Effector memory CD8-positive, alpha-beta T cell (primary cell): ENCODE measurements at regions not wholly inside any gene's neighbourhood (a gene's known extent, or its start where the extent isn't known, plus 50 kb on each side); places are given as distances from the start of the nearest gene placed in this dataset.
"Not testable (repeated sequence)": the region's sequence is repeated elsewhere in the genome, so short reads cannot be mapped to it uniquely, and the experiment has no call there.

Experiments used
- ATAC-seq: fragments of 150-1000 bp; cut with Tn5 transposase; replicated peaks from 2 replicates; pipeline ENCODE4 v1.10.0; 2021; ENCODE audit warnings: mild to moderate bottlenecking, moderate library complexity
- DNase-seq, 3 experiments: peaks; one replicate each; pipeline ENCODE4 v3.0.0; 2021
- H3K27ac Mint-ChIP-seq, 2 donors: one replicate each; pipeline ENCODE4 v1.8.0; 2022; ENCODE audit warnings: mild to moderate bottlenecking in 2 of 2, mixed read lengths in 2 of 2, moderate library complexity in 2 of 2
- H3K27me3 Mint-ChIP-seq, 2 donors: one replicate each; pipeline ENCODE4 v1.8.0; 2022; ENCODE audit warnings: mixed read lengths in 2 of 2
- H3K36me3 Mint-ChIP-seq: one replicate; pipeline ENCODE4 v1.8.0; 2022; ENCODE audit warnings: mild to moderate bottlenecking, moderate library complexity, mixed read lengths; ENCODE audit not compliant: insufficient read depth
- H3K4me1 Mint-ChIP-seq, 2 donors: one replicate each; pipeline ENCODE4 v1.8.0; 2022; ENCODE audit warnings: low read depth in 2 of 2, mixed read lengths in 2 of 2
- H3K4me3 Mint-ChIP-seq, 2 donors: one replicate each; pipeline ENCODE4 v1.8.0; 2022; ENCODE audit warnings: mild to moderate bottlenecking in 2 of 2, mixed read lengths in 2 of 2, moderate library complexity in 2 of 2
- H3K9me3 Mint-ChIP-seq, 2 donors: one replicate each; pipeline ENCODE4 v1.8.0; 2022; ENCODE audit warnings: mixed read lengths in 2 of 2

- Mint-ChIP-seq H3K36me3 (no peaks in the 10 kb centered on the region), H3K4me3 (no peak overlapping the region), H3K4me1 (no peaks in the 10 kb centered on the region), H3K27me3 (peaks cover 6 to 8% of the 10 kb centered on the region in 2 donors), H3K27ac (no peak overlapping the region), H3K9me3 (no peaks in the 10 kb centered on the region)
- no peak for DNase-seq
- ATAC-seq = no peak
Measured at GRCh38 chr1:99496067-99496466, 149.8 kb upstream of the PALMD start.

DNA sequence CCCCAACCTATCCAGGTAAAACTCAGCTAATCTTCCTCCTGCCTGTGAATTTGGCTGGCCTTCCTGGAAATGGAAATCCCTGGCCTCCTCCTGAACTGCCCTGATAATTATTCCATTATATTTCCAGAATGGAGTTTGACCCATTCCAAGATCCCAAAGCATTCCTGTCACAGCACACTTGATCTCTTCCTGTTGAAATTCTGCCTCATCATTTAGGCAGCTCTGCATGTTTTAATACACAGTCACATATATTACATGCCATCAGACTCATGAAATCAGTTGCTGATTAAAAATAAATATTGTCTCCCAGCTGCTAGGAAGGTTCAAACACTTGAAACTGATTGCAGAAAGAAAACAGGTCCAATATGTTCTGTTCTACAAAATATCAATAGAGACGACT, 148.2 kb upstream of the PALMD start:
- Mint-ChIP-seq H3K4me3 (no peak overlapping the region), H3K9me3 (no peaks in the 10 kb centered on the region), H3K4me1 (no peaks in the 10 kb centered on the region), H3K27ac (no peak overlapping the region), H3K36me3 (no peaks in the 10 kb centered on the region), H3K27me3 (peaks cover 8 to 10% of the 10 kb centered on the region in 2 donors)
- ATAC-seq (no peak), DNase-seq (no peak)

DNA sequence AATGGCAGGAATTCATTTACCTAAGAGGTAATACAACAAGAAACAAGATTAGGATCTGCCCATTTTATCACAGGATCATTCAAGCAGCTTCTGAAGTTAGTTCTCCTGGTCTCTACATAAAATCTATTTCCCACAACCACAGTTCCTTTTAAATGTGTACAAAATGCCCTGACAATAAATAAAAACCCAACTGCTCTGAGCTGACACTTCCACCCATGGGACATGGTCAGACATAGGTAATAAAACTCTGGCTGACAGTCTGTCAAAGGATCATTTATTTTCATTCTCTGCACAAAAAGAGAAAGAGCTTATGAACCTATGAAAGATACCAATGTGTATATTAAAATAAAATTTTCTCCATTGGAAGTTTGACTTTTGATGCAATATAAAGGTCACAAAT, 145.4 kb upstream of the PALMD start:
- Mint-ChIP-seq H3K4me1 (no peaks in the 10 kb centered on the region), H3K9me3 (no peaks in the 10 kb centered on the region), H3K27ac (no peak overlapping the region), H3K4me3 (no peak overlapping the region), H3K36me3 (no peaks in the 10 kb centered on the region), H3K27me3 (peaks cover 8 to 10% of the 10 kb centered on the region in 2 donors)
- ATAC-seq = no peak
- no peak for DNase-seq

- ATAC-seq = no peak
- DNase-seq = no peak
- H3K4me3 Mint-ChIP-seq = no peak overlapping the region
- no peaks in the 10 kb centered on the region for H3K36me3 Mint-ChIP-seq
- H3K4me1 Mint-ChIP-seq = no peaks in the 10 kb centered on the region
- H3K9me3 Mint-ChIP-seq = no peaks in the 10 kb centered on the region
- peaks cover under 1 to 10% of the 10 kb centered on the region in 2 donors for H3K27me3 Mint-ChIP-seq
- no peak overlapping the region for H3K27ac Mint-ChIP-seq
Measured at GRCh38 chr1:99501871-99502270, 144.0 kb upstream of the PALMD start.

DNA sequence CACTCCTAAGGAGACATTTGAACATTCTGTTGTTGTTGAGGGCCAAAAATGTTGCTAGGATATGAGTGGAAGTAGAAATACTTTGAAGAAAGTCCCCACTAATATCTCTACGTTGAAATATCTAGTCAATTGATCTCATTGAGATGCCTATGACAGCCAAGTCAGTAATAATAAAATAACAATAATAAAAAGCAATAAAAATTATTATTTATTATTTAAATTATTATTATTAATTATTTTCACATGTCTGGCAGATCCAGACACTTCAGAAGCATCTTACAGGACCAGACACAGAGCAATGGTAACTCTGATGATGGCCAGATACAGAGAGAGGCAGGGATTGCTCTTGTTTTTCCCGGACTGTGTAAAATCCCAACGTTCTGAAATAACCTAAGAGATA, 143.5 kb upstream of the PALMD start:
- Mint-ChIP-seq H3K27ac (no peak overlapping the region), H3K4me3 (no peak overlapping the region), H3K27me3 (peaks cover 0 to 9% of the 10 kb centered on the region in 2 donors), H3K4me1 (no peaks in the 10 kb centered on the region), H3K36me3 (no peaks in the 10 kb centered on the region), H3K9me3 (no peaks in the 10 kb centered on the region)
- DNase-seq (no peak), ATAC-seq (no peak)

- Mint-ChIP-seq H3K27ac (no peak overlapping the region), H3K4me3 (no peak overlapping the region), H3K27me3 (peaks cover 0 to 4% of the 10 kb centered on the region in 2 donors), H3K36me3 (no peaks in the 10 kb centered on the region), H3K9me3 (no peaks in the 10 kb centered on the region), H3K4me1 (no peaks in the 10 kb centered on the region)
- ATAC-seq = no peak
- no peak for DNase-seq
Measured at GRCh38 chr1:99503276-99503747, 142.6 kb upstream of the PALMD start.

DNA sequence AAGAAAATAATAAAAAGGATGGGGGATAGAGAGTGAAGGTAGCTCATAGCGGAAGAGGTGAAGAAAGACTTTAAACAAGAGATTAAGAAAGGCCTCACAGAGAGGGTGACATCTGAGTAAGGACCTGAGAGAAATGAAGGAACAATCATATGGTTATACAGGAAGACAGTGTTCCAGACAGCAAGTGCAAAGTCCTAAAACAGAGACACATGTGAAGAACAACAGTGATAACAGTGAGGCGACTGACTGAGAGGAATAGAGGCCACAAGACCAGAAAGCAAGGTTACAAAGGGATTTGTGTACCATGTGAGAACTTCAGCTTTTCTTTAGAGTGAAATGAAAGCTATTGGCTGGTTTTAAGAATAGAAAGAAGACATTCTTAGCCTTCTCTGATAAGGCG, 141.6 kb upstream of the PALMD start:
- Mint-ChIP-seq H3K4me3 (no peak overlapping the region), H3K27ac (no peak overlapping the region), H3K9me3 (no peaks in the 10 kb centered on the region), H3K4me1 (no peaks in the 10 kb centered on the region), H3K27me3 (peaks cover 0 to 4% of the 10 kb centered on the region in 2 donors), H3K36me3 (no peaks in the 10 kb centered on the region)
- ATAC-seq (no peak), DNase-seq (no peak)

GRCh38 chr1:99506631-99507030, 139.3 kb upstream of the PALMD start:
- no peaks in the 10 kb centered on the region for H3K9me3 Mint-ChIP-seq
- H3K27me3 Mint-ChIP-seq = peaks cover 16 to 22% of the 10 kb centered on the region in 2 donors
- no peak overlapping the region for H3K4me3 Mint-ChIP-seq
- H3K4me1 Mint-ChIP-seq = no peaks in the 10 kb centered on the region
- ATAC-seq = no peak
- no peaks in the 10 kb centered on the region for H3K36me3 Mint-ChIP-seq
- H3K27ac Mint-ChIP-seq = no peak overlapping the region
- DNase-seq = no peak

DNA sequence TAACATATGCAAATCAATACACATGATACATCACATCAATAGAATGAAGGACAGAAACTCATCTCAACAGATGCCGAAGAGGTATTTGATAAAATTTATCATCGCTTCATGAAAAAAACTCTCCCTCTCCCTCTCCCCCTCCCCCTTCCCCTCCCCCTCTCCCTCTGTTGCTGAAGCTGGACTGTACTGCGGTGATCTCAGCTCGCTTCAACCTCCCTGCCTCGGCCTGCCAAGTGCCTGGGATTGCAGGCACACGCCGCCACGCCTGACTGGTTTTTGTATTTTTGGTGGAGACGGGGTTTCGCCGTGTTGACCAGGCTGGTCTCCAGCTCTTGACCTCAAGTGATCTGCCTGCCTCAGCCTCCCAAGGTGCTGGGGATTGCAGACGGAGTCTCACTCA, 138.5 kb upstream of the PALMD start:
- not testable (repeated sequence) for H3K4me1 Mint-ChIP-seq, H3K4me3 Mint-ChIP-seq, DNase-seq, H3K36me3 Mint-ChIP-seq, H3K27ac Mint-ChIP-seq, ATAC-seq, H3K9me3 Mint-ChIP-seq
- H3K27me3 Mint-ChIP-seq = peaks cover 21 to 30% of the 10 kb centered on the region in 2 donors

- ATAC-seq (no peak), DNase-seq (no peak)
- no peak overlapping the region for H3K27ac Mint-ChIP-seq
- peaks cover 24 to 37% of the 10 kb centered on the region in 2 donors for H3K27me3 Mint-ChIP-seq
- H3K4me1 Mint-ChIP-seq = no peaks in the 10 kb centered on the region
- no peaks in the 10 kb centered on the region for H3K9me3 Mint-ChIP-seq
- no peaks in the 10 kb centered on the region for H3K36me3 Mint-ChIP-seq
- no peak overlapping the region for H3K4me3 Mint-ChIP-seq
Measured at GRCh38 chr1:99507906-99508732, 137.8 kb upstream of the PALMD start.

GRCh38 chr1:99508733-99509445, 137.0 kb upstream of the PALMD start:
- H3K27ac Mint-ChIP-seq, DNase-seq, H3K9me3 Mint-ChIP-seq, H3K36me3 Mint-ChIP-seq, H3K4me1 Mint-ChIP-seq, H3K4me3 Mint-ChIP-seq, ATAC-seq: not testable (repeated sequence)
- H3K27me3 Mint-ChIP-seq = peaks cover 24 to 40% of the 10 kb centered on the region in 2 donors

GRCh38 chr1:99514823-99515552, 130.9 kb upstream of the PALMD start:
- not testable (repeated sequence) for H3K36me3 Mint-ChIP-seq, ATAC-seq, H3K27ac Mint-ChIP-seq, H3K4me3 Mint-ChIP-seq, DNase-seq, H3K9me3 Mint-ChIP-seq, H3K4me1 Mint-ChIP-seq
- peaks cover 24 to 41% of the 10 kb centered on the region in 2 donors for H3K27me3 Mint-ChIP-seq

DNA sequence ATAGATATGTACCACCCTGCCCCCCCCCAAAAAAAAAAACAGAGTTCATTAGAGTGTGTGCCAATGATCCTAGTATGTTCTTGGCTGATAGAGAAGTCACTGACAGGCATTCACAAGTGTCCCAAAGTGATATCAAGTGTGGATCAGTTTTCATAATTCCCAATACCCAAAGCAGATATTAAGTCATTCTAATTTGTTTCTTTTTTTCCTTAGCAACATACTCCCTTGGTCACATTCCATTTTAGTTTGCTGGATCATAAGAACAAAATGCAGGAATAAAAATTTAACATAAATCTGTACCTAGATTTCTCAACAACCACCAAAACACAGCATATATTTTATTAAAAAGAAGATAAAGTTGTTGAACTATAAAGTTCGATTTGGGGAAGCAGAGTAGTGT, 129.8 kb upstream of the PALMD start:
- ATAC-seq = no peak

More for the DNA sequence above, 129.8 kb upstream of the PALMD start:
- Mint-ChIP-seq H3K4me1 (no peaks in the 10 kb centered on the region), H3K27ac (no peak overlapping the region), H3K4me3 (no peak overlapping the region), H3K9me3 (no peaks in the 10 kb centered on the region), H3K36me3 (no peaks in the 10 kb centered on the region), H3K27me3 (peaks cover 16 to 30% of the 10 kb centered on the region in 2 donors)
- no peak for DNase-seq
